K562 (cell line): ENCODE measurements at regions not wholly inside any gene's neighbourhood (a gene's known extent, or its start where the extent isn't known, plus 50 kb on each side); places are given as distances from the start of the nearest gene placed in this dataset.

ENCODE experiments used
- HMGN3 ChIP-seq: IDR thresholded peaks from 2 replicates; pipeline ENCODE4 v1.6.1; 2011; ENCODE audit warnings: borderline replicate concordance, low read depth, mild to moderate bottlenecking, mixed read lengths, low read length; ENCODE audit not compliant: insufficient read length; ENCODE audit errors: extremely low read depth
- MYBL2 ChIP-seq, 2 experiments: fragments of 450-650 bp in 1 of 2; sonication (generic) in 1 of 2; formaldehyde crosslinking in 1 of 2; IDR thresholded peaks; 2 replicates each; pipeline versions ENCODE4 v1.6.1 to v1.8.1; 2017 to 2022; ENCODE audit warnings: borderline replicate concordance in 1 of 2, inconsistent platforms in 1 of 2, low read depth in 1 of 2, mild to moderate bottlenecking in 1 of 2, missing genetic modification reagents in 1 of 2, moderate library complexity in 1 of 2
- ZNF551 ChIP-seq: fragments of 250-450 bp; sonication (Bioruptor Pico); IDR thresholded peaks from 2 replicates; pipeline ENCODE4 v1.5.0; 2021; ENCODE audit warnings: mild to moderate bottlenecking, moderate library complexity
- TF ChIP-seq, protein P1 (sequence below), 2 experiments: fragments of 450-650 bp; formaldehyde crosslinking in 1 of 2; IDR thresholded peaks; 2 replicates each; pipeline versions ENCODE4 v1.4.0 to v1.6.1; 2014 to 2020; ENCODE audit warnings: mild to moderate bottlenecking in 2 of 2, borderline replicate concordance in 1 of 2, low read depth in 1 of 2
- TF ChIP-seq, protein P2 (sequence below): fragments of 450-650 bp; formaldehyde crosslinking; IDR thresholded peaks from 2 replicates; pipeline ENCODE4 v1.4.0; 2022; ENCODE audit warnings: mild to moderate bottlenecking, moderate library complexity

DNA sequence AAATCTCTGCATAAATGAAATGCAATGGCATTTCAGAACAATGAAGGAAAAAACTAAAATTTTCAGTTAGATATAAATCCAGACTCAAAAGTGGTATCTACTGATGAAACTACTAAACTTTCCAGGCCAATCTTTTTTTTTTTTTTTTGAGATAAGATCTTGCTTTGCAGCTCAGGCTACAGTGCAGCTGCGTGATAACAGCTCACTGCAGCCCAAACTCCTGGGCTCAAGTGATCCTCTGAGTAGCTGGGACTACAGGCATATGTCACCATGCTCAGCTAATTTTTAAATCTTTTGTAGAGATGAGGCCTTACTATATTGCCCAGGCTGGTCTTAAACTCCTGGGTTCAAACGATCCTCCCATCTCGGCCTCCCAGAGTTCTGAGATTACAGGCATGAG, 1228.2 kb upstream of the ADGRL3 start (continued):
- TF ChIP-seq, protein P1, sequence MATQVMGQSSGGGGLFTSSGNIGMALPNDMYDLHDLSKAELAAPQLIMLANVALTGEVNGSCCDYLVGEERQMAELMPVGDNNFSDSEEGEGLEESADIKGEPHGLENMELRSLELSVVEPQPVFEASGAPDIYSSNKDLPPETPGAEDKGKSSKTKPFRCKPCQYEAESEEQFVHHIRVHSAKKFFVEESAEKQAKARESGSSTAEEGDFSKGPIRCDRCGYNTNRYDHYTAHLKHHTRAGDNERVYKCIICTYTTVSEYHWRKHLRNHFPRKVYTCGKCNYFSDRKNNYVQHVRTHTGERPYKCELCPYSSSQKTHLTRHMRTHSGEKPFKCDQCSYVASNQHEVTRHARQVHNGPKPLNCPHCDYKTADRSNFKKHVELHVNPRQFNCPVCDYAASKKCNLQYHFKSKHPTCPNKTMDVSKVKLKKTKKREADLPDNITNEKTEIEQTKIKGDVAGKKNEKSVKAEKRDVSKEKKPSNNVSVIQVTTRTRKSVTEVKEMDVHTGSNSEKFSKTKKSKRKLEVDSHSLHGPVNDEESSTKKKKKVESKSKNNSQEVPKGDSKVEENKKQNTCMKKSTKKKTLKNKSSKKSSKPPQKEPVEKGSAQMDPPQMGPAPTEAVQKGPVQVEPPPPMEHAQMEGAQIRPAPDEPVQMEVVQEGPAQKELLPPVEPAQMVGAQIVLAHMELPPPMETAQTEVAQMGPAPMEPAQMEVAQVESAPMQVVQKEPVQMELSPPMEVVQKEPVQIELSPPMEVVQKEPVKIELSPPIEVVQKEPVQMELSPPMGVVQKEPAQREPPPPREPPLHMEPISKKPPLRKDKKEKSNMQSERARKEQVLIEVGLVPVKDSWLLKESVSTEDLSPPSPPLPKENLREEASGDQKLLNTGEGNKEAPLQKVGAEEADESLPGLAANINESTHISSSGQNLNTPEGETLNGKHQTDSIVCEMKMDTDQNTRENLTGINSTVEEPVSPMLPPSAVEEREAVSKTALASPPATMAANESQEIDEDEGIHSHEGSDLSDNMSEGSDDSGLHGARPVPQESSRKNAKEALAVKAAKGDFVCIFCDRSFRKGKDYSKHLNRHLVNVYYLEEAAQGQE (IDR thresholded peaks at IDR 0.05; ENCODE audit: borderline replicate concordance): no peak
- TF ChIP-seq, protein P1 (CRISPR knock-in tag; IDR thresholded peaks at IDR 0.05; ENCODE audit: low read depth): no peak
- TF ChIP-seq, protein P2, sequence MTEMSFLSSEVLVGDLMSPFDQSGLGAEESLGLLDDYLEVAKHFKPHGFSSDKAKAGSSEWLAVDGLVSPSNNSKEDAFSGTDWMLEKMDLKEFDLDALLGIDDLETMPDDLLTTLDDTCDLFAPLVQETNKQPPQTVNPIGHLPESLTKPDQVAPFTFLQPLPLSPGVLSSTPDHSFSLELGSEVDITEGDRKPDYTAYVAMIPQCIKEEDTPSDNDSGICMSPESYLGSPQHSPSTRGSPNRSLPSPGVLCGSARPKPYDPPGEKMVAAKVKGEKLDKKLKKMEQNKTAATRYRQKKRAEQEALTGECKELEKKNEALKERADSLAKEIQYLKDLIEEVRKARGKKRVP: no peak
- TF ChIP-seq MYBL2 (IDR thresholded peaks at IDR 0.05; ENCODE audit: low read depth): no peak
- TF ChIP-seq MYBL2 (CRISPR knock-in tag; IDR thresholded peaks at IDR 0.05; ENCODE audit: borderline replicate concordance): no peak
- TF ChIP-seq ZNF551: no peak
- no peak for TF ChIP-seq HMGN3
- TF ChIP-seq, all 486 proteins: peak for 0
